Transverse colon (tissue), 3 donors: ENCODE measurements at regions not wholly inside any gene's neighbourhood (a gene's known extent, or its start where the extent isn't known, plus 50 kb on each side); places are given as distances from the start of the nearest gene placed in this dataset.
"Not testable (repeated sequence)": the region's sequence is repeated elsewhere in the genome, so short reads cannot be mapped to it uniquely, and the experiment has no call there.

Experiments used
- EP300 ChIP-seq: sonication (generic); formaldehyde crosslinking; IDR thresholded peaks from one replicate; pipeline ENCODE4 v1.6.1; 2017; ENCODE audit warnings: antibody characterized with exemption, low read depth
- POLR2A ChIP-seq: fragments of 450-650 bp; IDR thresholded peaks from one replicate; pipeline ENCODE4 v1.6.1; 2016; ENCODE audit warnings: antibody characterized with exemption, mild to moderate bottlenecking, moderate library complexity
- TF ChIP-seq, protein P1 (sequence below), 5 experiments: fragments of 200-600 bp in 3 of 5; fragments of 450-650 bp in 2 of 5; sonication (generic) in 3 of 5; IDR thresholded peaks; 1 replicate in 2 of 5; 2 replicates in 3 of 5; pipeline ENCODE4 v1.5.1; 2016 to 2017; ENCODE audit warnings: antibody characterized with exemption in 5 of 5, inconsistent platforms in 3 of 5, mild to moderate bottlenecking in 2 of 5, moderate library complexity in 1 of 5

DNA sequence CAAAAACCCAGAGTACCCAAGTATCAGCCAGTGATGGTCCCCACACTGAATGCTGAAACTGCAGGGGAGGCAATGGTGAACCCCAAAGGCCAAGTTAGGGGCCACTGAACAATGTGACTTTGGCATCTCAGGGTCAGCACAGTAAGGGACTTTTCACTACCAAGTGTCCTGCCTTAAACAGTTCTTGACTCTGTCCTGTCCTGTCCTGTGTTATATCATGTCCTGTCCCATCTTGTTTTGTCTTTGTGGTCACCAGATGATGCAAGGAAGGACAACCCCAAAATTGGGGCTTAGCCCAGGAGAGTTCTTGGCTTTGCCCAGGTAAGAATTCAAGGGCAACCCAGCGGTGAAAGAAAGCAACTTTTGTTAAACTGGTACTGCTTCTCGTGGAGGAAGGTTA, 105.0 kb downstream of the PPIAL4A start:
- TF ChIP-seq, protein P1, sequence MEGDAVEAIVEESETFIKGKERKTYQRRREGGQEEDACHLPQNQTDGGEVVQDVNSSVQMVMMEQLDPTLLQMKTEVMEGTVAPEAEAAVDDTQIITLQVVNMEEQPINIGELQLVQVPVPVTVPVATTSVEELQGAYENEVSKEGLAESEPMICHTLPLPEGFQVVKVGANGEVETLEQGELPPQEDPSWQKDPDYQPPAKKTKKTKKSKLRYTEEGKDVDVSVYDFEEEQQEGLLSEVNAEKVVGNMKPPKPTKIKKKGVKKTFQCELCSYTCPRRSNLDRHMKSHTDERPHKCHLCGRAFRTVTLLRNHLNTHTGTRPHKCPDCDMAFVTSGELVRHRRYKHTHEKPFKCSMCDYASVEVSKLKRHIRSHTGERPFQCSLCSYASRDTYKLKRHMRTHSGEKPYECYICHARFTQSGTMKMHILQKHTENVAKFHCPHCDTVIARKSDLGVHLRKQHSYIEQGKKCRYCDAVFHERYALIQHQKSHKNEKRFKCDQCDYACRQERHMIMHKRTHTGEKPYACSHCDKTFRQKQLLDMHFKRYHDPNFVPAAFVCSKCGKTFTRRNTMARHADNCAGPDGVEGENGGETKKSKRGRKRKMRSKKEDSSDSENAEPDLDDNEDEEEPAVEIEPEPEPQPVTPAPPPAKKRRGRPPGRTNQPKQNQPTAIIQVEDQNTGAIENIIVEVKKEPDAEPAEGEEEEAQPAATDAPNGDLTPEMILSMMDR (IDR thresholded peaks at IDR 0.05): not testable (repeated sequence)
- TF ChIP-seq POLR2A, EP300: not testable (repeated sequence)
